ENCODE measurements at regions not wholly inside any gene's neighbourhood (a gene's known extent, or its start where the extent isn't known, plus 50 kb on each side); places are given as distances from the start of the nearest gene placed in this dataset.

- BruUV-seq (replicated peaks) = no TSS peak
- no peak overlapping the region for H3K4me2 ChIP-seq (ENCODE audit: low read length)
- H4K20me1 ChIP-seq (ENCODE audit: insufficient read depth, low read length) = no peaks in the 10 kb centered on the region
- no peak overlapping the region for H3K4me3 ChIP-seq (ENCODE audit: low read depth, low read length, poor library complexity, severe bottlenecking)
- ChIA-PET CTCF (ENCODE audit: unreplicated experiment) (no interaction called here), POLR2A (interaction anchor here (0.7 kb wide), 1 partner anchor 38 kb away, joined by 4 read pairs; no protein-coding TSS in a partner anchor)
- intact Hi-C loops (cut with micrococcal nuclease; ENCODE audit: unreplicated experiment) = no loop called here
- H3K79me2 ChIP-seq (ENCODE audit: insufficient read depth, low read depth, low read length) = no peaks in the 10 kb centered on the region
- H3K9me3 ChIP-seq (ENCODE audit: low read length) = 0 out of 2 replicates have a peak, but pooled peaks cover 4% of the 10 kb centered on the region
- no peak overlapping the region for H3K27ac ChIP-seq (ENCODE audit: low read depth, low read length, poor library complexity, severe bottlenecking)
- TF ChIP-seq EZH2phosphoT487 (IDR thresholded peaks at IDR 0.05; ENCODE audit: borderline replicate concordance, low read depth, low read length) = no peak
- TF ChIP-seq CTCF (conservative IDR thresholded peaks at IDR 0.05; ENCODE audit: low read length) = no peak
- H3K4me1 ChIP-seq (ENCODE audit: insufficient read depth, low read length, poor library complexity, severe bottlenecking) = no peaks in the 10 kb centered on the region
- no peak overlapping the region for H2AFZ ChIP-seq (ENCODE audit: low read length)
- H3K36me3 ChIP-seq (ENCODE audit: insufficient read depth, low read length) = no peaks in the 10 kb centered on the region
- DNase-seq (ENCODE audit: low spot score) = no peak
- no peaks in the 10 kb centered on the region for H3K9me2 ChIP-seq (ENCODE audit: insufficient read depth, low read length)
These were observed 601.2 kb downstream of the LMO4 start for GRCh38 chr1:87929906-87930305.

- H3K4me3 ChIP-seq (ENCODE audit: low read depth, low read length, poor library complexity, severe bottlenecking) = no peak overlapping the region
- ChIA-PET POLR2A (no interaction called here), CTCF (ENCODE audit: unreplicated experiment) (no interaction called here)
- H4K20me1 ChIP-seq (ENCODE audit: insufficient read depth, low read length) = no peaks in the 10 kb centered on the region
- H3K9me2 ChIP-seq (ENCODE audit: insufficient read depth, low read length) = no peaks in the 10 kb centered on the region
- H3K27ac ChIP-seq (ENCODE audit: low read depth, low read length, poor library complexity, severe bottlenecking) = no peak overlapping the region
- no peak overlapping the region for H3K4me2 ChIP-seq (ENCODE audit: low read length)
- 0 out of 2 replicates have a peak, but pooled peaks cover 4% of the 10 kb centered on the region for H3K9me3 ChIP-seq (ENCODE audit: low read length)
- intact Hi-C loops (cut with micrococcal nuclease; ENCODE audit: unreplicated experiment) = no loop called here
- H3K79me2 ChIP-seq (ENCODE audit: insufficient read depth, low read depth, low read length) = no peaks in the 10 kb centered on the region
- no peaks in the 10 kb centered on the region for H3K4me1 ChIP-seq (ENCODE audit: insufficient read depth, low read length, poor library complexity, severe bottlenecking)
- no peak for DNase-seq (ENCODE audit: low spot score)
- no peaks in the 10 kb centered on the region for H3K36me3 ChIP-seq (ENCODE audit: insufficient read depth, low read length)
- TF ChIP-seq EZH2phosphoT487 (IDR thresholded peaks at IDR 0.05; ENCODE audit: borderline replicate concordance, low read depth, low read length) (no peak), CTCF (conservative IDR thresholded peaks at IDR 0.05; ENCODE audit: low read length) (no peak)
- no peak overlapping the region for H2AFZ ChIP-seq (ENCODE audit: low read length)
- BruUV-seq (replicated peaks) = no TSS peak
These were observed 602.1 kb downstream of the LMO4 start for GRCh38 chr1:87930796-87931195.

- intact Hi-C loops (cut with micrococcal nuclease; ENCODE audit: unreplicated experiment) = no loop called here
- H3K27ac ChIP-seq (ENCODE audit: low read depth, low read length, poor library complexity, severe bottlenecking) = no peak overlapping the region
- H3K9me2 ChIP-seq (ENCODE audit: insufficient read depth, low read length) = no peaks in the 10 kb centered on the region
- H3K79me2 ChIP-seq (ENCODE audit: insufficient read depth, low read depth, low read length) = no peaks in the 10 kb centered on the region
- no peak for TF ChIP-seq CTCF (conservative IDR thresholded peaks at IDR 0.05; ENCODE audit: low read length)
- no peak for TF ChIP-seq EZH2phosphoT487 (IDR thresholded peaks at IDR 0.05; ENCODE audit: borderline replicate concordance, low read depth, low read length)
- no peak overlapping the region for H3K4me2 ChIP-seq (ENCODE audit: low read length)
- H4K20me1 ChIP-seq (ENCODE audit: insufficient read depth, low read length) = no peaks in the 10 kb centered on the region
- CTCF ChIA-PET (ENCODE audit: unreplicated experiment) = no interaction called here
- H3K9me3 ChIP-seq (ENCODE audit: low read length) = 0 out of 2 replicates have a peak, but pooled peaks cover 4% of the 10 kb centered on the region
- no TSS peak for BruUV-seq (replicated peaks)
- no peaks in the 10 kb centered on the region for H3K4me1 ChIP-seq (ENCODE audit: insufficient read depth, low read length, poor library complexity, severe bottlenecking)
- POLR2A ChIA-PET = interaction anchor here (0.6 to 1.6 kb wide), 2 partner anchors 14 to 579 kb away, joined by 3 to 6 read pairs; no protein-coding TSS in a partner anchor
- no peak overlapping the region for H3K4me3 ChIP-seq (ENCODE audit: low read depth, low read length, poor library complexity, severe bottlenecking)
- no peak overlapping the region for H2AFZ ChIP-seq (ENCODE audit: low read length)
- no peak for DNase-seq (ENCODE audit: low spot score)
- no peaks in the 10 kb centered on the region for H3K36me3 ChIP-seq (ENCODE audit: insufficient read depth, low read length)
These were observed 604.5 kb downstream of the LMO4 start for GRCh38 chr1:87933171-87933570.

Data from OCI-LY7 (cell line).